Hypothalamus (tissue), 51 donors: ENCODE measurements at regions not wholly inside any gene's neighbourhood (a gene's known extent, or its start where the extent isn't known, plus 50 kb on each side); places are given as distances from the start of the nearest gene placed in this dataset.

Experiments used
- DNase-seq, 51 donors: peaks; one replicate each; lab custom pipeline; 2025; lab: John Stamatoyannopoulos, UW

DNA sequence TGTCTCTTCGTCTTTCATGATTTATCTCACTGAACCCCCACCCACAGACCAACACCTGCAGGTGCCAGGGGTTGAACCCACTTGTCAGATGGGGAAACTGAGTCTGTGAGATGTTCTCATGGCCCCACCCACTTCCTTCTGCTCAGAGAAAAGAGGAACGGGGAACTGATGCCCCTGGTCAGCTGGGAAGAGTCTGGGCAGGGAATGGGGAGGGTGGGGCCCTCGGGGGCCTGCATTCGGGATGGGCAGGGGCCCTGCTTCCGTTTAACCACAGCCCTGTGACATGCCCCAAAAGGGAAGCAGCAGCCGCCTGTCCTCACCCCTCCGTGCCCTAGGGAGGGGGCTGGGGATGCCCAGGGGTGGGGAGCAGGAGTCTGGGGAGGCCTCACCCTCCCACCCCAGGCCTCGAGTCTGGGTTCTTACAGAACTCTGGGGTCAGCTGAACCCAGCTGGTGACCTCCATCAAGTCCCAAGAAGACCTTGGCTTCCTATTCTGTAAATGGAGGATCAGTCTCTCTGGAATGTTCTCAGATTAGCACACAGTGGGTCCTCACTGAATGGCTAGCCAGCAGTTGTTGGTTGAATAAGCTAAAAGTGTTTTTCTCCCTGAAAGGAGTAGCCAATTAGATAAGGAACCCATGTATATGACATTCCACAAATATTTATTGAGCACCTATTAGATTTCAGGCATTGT, 81.5 kb downstream of the CEBPB start:
- peak in 11 of 51 donors; percentile 15 to 46 (median 26) for DNase-seq

DNA sequence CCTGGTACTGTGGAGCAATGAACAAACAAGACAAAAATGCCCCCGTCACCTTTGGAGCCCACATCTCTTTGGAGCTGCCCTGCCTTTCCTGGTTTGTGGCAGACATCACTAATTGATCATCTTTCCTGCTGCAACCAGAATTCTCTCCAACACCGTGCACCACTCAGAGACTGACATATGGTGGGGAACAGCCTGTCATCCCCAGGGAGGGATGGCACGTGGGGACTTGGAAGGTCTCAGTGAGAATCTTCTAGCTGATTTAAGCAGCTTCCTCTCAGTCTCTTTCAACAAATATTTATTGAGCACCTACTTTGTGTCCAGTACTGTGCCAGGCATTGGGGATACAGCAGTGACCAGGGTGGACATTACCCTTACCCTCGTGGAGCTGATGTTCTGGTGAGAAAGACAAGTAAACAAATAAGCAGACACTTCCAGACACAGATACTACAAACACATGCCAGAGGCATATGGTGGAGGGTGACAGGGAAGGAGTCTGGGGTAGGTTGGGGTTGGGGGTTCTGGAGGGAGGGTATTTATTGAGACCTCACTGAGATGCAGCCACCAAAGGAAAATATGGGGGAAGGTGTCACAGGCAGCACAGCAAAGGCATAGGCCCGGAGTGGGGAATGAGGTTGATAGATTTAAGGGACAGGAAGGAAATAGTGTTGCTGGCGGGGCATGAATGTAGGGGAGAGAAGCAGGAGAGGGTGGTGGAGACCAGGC, 82.3 kb downstream of the CEBPB start:
- no peak for DNase-seq

DNA sequence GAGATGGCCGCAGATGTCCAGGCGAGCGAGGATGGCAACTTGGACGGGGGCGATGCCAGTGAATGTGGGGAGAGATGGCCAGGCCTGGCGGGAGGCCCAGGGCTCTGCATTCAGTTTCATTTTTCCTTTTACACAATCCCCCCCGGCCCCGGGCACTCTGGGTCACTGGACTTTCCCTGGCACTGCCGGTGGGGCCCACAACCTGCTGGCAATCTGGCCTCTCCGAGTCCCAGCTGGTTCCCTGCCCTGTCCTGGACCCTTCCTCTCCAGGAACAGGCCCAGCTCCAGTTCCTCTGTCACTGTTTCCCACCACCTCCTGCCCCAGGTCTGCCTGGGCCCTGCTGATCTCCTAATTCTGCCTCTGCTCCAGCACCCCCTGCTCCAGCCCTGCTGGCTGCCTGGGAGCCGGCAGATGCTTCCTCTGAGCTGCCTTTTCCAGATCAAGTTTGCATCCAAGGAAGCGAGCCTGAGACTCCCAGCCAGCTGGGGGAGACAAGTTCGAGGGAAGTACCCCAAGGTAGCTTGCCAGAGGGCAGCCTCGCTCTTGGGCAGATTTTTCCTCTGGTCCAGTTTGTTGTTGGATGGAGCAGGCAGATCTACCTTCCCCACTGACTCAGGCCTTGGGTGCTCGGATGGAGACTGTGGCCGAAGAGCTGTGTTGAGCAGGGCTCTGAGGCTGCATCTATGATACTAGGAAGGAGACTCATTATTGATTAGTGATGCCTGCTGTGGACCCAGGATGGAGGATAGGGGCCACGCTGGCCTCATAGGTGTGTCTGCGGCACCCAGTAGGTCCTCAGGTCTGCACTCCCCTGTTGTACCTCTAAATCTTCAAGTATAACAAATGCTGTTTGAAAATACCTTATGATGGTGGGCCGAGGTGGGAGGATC, 83.2 kb downstream of the CEBPB start:
- DNase-seq, result peak in 25 of 51 donors; percentile 9 to 56 (median 31)

DNA sequence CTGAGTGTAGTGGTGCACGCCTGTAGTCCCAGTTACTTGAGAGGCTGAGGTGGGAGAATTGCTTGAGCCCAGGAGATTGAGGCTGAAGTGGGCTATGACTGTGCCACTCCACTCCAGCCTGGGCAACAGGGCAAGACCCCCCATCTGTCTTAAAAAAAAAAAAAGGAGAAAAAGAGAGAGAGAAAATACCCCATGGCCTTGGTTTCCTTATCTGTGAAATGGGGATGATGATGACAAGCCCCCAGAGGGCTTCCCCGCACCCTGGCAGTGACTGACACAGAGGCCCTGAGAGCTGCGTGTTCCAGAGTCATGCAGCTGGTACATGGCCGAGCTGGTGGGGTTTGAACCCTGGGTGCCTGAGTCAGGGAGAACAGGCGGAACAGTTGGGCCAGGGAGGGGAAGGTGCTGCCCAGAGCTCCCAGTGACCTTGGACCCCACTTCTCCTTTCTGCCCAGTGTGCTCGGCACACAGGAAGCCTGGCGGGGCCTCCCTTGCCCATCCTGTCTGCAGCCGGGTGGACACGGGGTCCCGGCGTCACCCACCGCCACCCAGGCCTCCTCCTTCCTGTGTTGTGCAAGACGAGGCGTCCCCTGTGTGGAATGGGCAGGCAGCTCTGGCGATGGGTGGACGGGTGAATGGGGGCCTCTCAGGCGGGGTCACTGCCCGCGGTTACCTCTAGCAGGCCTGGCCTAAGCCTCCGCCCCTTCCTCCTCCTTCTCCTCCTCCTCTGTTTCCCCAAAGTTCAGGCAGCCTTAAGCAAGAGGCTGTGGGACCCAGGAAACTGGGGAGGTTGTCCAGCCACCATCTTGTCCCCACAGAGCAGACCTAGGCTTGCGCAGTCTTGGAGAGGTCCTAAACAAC, 84.2 kb downstream of the CEBPB start:
- peak in 38 of 51 donors; percentile 13 to 78 (median 50) for DNase-seq

DNA sequence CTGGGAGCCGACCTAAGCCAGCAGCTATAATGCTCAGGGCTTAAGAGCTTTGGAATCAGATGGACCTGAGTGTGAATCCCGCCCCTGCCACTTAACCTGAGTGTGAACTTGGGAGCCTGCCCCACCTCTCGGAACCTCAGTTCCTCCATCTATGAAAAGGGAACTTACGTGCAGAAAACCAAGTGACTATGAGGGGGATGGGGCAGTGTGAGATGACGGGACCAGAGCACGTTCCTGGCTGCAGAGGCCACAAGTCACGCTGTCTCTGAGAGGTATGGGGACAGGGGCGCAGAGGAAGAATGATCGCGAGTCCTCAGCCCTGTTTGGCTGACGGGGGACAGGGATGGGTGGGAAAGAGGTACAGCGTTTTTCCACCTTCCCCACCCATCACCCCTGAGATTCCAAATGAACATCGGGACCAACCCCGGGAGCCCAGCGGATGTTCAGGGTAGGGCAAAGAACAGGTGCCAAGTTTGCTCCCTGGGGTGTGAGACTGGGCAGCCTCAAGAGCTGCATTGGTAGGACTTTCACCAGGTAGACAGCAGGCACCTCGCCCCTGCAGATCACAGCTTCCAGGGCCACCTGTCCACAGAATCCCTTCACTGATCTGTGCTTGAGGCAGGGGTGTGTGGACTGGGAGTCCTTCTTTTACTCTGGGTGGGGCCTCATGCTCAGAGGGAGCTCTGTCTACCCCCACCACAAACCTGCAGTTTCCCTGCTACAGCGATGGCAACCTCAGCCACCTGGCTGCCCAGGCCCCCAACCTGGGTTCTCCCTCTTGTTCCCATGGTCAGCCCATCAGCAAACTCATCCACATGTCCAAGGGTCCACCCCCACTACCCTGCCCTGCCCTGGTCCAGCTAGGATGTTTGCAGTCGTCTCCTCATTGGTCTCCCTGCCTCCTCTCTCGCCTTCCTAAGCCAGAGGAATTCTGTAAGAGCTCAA, 85.8 kb downstream of the CEBPB start:
- peak in 2 of 51 donors; percentile 14 to 16 for DNase-seq

DNA sequence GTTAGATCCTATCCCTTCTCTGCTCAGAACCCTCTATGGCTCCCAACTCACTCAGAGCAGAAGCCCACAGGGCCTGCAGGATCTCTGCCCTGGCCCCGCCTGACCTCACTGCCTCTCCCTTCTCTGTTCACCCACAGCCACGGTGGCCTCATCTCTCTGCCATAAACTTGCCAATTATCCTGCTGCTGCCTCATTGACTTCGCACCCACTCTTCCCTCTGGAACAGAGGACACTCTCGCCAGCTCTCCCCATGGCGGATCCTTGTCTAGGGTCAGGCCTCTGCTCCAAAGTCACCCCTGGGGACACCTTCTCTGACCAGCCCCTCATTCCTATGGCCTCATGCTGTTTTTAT, 86.4 kb downstream of the CEBPB start:
- no peak for DNase-seq

DNA sequence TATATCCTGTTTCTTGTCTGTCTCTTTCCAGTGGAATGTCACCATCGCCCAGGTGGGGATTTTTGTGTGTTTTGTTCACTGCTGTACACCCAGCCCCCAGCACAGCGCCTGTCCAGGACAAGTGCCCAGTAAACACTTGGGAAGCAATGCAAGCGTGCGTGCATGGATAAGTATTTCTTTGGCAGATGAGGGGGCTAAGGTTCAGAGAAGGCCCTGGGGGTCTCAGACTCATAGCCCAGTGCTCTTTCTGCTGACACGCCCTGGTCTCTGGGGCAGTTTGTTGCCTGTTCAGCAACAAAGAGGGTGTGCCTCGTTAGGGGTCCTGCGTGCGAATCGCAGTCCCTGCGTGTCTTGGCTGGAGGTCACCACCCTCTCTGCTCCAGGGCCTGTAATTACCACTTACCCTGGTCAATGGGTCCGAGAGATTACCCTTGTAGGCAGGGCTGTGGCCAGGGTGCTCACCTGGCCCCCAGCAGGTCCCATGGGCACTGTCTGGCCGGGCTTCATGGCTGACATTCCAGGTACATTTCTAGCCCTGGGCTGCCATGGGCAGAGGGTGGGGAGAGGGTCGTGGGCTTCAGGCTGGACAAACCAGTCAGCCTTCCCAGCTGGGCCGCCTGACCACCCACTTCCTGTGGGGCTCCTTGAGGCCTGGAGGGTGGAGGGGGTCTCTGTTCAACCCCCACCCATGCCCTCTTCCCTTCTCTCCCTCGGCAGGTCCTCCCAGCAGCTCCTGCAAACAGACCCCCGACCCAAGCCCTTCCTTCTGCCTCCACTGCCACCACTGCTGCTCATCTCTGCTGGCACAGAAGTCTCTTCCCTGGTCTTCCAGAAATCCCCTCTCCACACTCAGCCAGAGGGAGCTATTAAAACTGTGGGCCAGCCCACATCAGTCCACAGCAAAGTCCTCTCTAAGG, 87.1 kb downstream of the CEBPB start:
- no peak for DNase-seq

DNA sequence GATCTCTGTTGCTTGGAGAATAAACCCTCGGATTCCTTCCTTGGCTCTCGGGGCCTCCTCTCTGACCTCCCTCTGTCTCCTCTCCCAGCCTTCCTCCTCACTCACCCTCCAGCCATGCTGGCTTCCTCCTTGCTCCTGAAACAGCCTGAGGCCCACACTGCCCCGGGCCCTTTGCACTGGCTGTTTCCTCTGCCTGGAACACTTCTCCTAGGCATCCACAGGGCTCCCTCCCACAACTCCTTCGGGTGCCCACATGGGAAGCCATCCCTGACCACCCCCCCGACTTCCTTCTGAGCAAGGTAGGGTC, 87.7 kb downstream of the CEBPB start:
- DNase-seq, result no peak

DNA sequence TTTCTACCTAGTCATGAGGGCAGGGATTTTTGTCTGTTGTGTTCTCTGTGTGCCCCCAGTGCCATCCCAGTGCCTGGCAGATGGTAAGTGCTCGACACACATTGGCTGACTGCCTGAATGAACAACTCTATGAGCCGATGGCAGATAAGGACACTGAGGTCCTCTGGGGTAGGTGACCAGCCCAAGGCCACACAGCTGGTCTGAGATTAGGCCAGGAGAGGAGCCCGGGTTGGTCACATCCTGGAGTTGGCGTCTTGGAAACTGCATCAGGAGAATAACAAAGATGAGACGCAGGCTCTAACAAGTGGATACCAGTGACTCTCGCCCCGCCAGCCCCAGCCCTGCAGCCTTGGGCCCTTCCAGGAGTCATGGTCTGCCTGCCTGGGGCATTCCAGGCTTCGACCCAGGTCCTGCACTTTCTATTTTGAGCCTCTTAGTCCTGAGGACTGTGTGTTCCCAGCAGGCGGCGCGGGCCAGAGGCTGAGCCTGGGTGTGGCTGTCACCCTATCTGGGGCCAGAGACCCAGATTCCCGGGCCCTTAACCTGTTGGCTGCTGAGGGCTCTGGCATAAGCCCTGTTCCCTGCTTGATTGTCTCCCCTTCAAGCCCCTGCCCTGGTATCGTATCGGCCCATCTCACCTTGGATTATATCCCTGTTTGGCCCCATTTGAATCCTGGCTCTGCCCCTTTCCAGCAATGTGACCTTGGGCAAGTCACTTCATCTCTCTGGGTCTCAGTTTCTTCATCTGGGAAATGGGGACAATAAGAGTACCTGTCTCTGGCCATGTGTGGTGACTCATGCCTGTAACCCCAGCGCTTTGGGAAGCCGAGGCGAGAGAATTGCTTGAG, 88.3 kb downstream of the CEBPB start:
- no peak for DNase-seq

DNA sequence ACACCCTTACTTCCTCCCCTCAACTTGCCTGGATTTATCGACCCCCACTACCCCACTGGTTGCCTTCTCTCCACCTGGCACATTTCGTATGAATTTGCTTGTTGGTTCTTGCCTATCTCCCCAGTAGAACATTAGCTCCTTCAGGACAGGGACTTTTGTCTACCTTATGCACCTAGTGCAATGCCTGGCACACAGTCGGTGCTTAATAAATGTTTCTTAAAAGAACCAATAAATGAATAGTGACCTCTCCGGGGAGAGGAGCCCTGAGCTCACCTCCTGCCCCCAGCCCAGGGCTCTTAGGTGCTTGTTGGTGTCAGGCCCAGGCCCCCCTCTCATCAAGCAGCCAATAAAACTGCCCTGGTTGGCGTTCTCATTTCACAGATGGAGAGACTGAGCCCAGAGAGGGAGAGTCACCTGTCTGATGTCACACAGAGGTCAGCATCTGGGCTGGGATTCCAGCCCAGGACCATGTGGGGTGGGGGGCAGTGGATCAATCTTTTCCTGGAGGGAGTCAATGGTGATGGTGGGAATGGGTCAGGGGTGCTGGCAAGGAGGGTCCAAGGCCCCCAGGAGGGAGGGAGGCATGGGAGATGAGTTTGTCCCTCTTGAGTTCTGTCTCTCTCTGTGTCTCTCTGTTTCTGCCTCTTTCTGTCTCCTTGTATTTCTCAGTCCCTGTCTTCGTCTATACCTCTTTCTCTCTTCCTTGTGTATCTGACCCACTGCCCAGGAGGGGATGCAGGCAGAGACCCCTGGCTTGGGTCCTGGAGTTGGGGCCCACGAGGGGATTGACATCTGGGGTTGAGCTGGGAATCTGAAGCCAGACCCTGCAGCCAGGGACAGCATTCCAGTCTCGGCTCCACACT, 89.6 kb downstream of the CEBPB start:
- no peak for DNase-seq

DNA sequence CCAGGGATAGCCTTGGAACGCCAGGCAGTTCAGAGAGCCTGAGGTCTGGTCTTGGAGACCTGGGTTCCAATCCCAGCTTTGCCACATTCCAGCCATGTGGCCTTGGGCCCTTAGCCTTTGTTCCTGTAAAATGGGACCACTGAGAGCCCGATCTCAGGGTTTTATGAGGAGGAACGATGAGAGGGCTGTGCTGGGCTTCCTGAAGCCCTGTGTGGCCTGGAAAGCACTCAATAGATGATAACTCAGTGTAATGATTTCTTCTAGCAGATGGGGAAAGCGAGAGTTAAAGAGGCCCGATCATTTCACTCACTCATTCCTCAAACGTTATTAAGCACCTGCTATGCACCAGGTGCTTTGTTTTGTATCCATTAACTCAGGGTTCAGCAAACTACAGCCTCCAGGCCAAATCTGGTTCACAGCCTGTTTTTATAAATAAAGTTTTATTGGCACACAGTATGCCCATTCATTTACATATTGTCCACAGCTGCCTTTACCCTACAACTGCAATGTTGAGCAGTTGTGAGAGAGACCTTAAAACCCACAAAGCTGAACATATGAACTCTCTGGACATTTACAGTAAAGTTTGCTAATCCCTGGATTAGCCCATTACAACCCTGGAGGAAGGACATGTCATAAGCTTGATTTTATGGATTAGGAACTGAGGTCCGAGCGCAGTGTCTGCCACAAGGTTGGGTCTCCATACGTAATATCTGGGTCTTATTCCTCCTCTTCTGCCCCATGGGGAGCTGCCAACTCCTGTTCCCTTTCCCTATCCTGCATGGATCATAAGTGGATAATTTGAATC, 90.4 kb downstream of the CEBPB start:
- no peak for DNase-seq

DNA sequence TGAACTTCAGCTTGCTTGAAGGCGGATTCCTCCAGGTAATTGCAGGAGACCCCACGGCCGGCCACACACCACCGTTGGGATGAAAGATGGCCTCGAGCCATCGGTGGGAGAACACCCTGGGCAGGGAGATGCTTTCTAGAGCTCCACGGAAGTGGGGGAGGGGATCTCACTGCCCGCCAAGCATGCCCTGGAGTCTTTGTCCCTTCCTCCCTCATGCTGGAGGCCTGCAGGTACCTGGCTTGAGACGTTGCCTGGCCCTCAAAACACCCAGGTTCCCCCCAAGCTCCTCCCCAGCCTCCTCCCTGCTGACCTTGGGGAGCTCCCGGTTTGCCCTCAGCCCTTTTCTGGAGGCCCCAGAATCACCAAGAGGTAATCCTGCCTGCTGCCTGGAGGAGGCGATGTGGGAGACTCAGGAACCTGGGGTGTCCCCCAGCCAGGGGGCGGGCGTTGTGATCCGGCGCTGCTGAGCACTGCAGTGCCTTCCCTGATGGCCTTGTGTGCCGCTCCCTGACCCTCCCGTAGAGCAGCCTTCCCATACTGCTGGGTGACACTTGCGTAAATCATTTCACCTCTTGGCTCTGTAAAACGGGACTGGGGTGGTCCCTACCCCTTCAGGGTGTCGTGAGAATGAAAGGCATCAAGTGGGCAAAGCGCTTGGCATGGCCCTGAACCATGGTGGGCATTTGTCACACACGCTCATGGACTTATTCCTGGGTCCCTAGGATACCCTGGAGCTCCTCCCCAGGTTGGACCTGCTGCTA, 91.4 kb downstream of the CEBPB start:
- no peak for DNase-seq

DNA sequence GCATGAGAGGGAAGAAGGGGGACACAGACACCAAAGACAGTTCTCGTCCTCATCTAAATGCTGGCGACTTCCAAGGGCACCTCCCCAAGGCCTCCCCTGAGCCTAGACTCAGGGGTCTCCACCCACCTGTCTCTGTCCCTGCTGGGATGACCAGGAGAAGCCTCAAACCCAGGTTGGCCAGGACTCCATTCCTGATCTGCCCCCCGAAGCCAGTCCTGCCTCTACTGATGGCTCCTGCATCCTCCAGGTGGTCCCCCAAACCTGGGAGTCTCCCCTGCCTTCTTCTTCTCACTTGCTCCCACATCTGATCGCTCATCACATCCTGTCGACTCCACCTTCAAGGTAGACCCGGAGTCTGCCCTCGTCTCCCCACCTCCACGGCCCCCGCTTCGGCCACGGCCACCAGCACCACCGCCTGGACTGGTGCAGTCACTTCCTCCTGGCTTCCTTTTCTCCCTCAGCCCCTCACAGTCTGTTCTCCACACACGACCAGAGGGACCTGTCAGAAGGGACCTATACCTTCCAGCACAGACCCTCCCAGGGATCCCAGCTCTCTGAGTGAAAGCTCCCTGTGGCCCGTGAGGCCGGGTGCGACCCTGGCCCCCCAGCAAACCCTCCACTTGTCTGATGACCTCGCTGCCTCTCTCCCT, 92.1 kb downstream of the CEBPB start:
- DNase-seq, result no peak

DNA sequence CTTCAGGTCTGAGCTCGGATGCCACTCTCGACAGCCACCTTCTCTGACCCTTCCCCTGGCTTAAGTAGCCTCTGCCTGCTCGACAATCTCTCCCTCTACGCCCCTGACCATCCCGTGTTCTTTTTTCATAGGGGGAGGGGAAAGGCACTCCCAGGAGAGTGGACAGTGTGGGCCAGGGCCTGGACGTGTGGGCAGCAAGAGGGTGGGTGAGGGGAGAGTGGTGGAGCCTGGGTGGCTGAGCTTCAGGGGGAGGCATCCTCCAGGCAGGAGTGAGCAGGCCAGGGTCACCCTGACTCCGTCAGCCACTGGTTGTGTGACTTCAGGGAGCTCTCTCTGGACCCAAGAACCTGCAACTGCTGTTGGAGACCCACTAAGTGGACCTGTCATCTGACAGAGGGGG, 92.7 kb downstream of the CEBPB start:
- no peak for DNase-seq
